RWPE2 (cell line): ENCODE measurements at regions not wholly inside any gene's neighbourhood (a gene's known extent, or its start where the extent isn't known, plus 50 kb on each side); places are given as distances from the start of the nearest gene placed in this dataset.
A peak's percentile ranks its signal among the peaks of the same experiment; 100 is the strongest.

Experiments
- ATAC-seq: fragments of 200-7000 bp; cut with Tn5 transposase; 3 replicates; pipeline ENCODE4 v1.9.1; 2021; ENCODE audit warnings: low read depth
- DNase-seq: peaks from one replicate; pipeline ENCODE4 v3.0.0-alpha.2; 2020; ENCODE audit warnings: low spot score
- H3K27ac ChIP-seq: fragments of 450-650 bp; 2 replicates; pipeline ENCODE4 v1.5.1; 2017; ENCODE audit warnings: mild to moderate bottlenecking; ENCODE audit not compliant: poor library complexity, severe bottlenecking
- H3K27me3 ChIP-seq: fragments of 250-450 bp; sonication (Bioruptor Pico); 2 replicates; pipeline ENCODE4 v1.5.1; 2021; ENCODE audit warnings: mild to moderate bottlenecking, moderate library complexity; ENCODE audit not compliant: insufficient read depth, poor library complexity, severe bottlenecking
- H3K36me3 ChIP-seq: fragments of 250-450 bp; sonication (Bioruptor Pico); 2 replicates; pipeline ENCODE4 v1.5.1; 2020; ENCODE audit warnings: low read depth, mild to moderate bottlenecking, moderate library complexity
- H3K4me1 ChIP-seq: fragments of 250-450 bp; sonication (Bioruptor Pico); 2 replicates; pipeline ENCODE4 v1.5.1; 2021; ENCODE audit warnings: mild to moderate bottlenecking, moderate library complexity; ENCODE audit not compliant: insufficient read depth, poor library complexity, severe bottlenecking
- H3K4me3 ChIP-seq: fragments of 250-450 bp; sonication (Bioruptor Pico); 2 replicates; pipeline ENCODE4 v1.5.1; 2021; ENCODE audit warnings: mild to moderate bottlenecking, moderate library complexity; ENCODE audit not compliant: severe bottlenecking
- H3K9me3 ChIP-seq: fragments of 250-450 bp; sonication (Bioruptor Pico); 2 replicates; pipeline ENCODE4 v1.5.1; 2021; ENCODE audit warnings: mild to moderate bottlenecking, moderate library complexity; ENCODE audit not compliant: severe bottlenecking
- TF ChIP-seq, protein P1 (sequence below): fragments of 450-650 bp; IDR thresholded peaks from one replicate; pipeline ENCODE4 v1.5.1; 2017; ENCODE audit warnings: mild to moderate bottlenecking, moderate library complexity; ENCODE audit not compliant: poor library complexity, severe bottlenecking

DNA sequence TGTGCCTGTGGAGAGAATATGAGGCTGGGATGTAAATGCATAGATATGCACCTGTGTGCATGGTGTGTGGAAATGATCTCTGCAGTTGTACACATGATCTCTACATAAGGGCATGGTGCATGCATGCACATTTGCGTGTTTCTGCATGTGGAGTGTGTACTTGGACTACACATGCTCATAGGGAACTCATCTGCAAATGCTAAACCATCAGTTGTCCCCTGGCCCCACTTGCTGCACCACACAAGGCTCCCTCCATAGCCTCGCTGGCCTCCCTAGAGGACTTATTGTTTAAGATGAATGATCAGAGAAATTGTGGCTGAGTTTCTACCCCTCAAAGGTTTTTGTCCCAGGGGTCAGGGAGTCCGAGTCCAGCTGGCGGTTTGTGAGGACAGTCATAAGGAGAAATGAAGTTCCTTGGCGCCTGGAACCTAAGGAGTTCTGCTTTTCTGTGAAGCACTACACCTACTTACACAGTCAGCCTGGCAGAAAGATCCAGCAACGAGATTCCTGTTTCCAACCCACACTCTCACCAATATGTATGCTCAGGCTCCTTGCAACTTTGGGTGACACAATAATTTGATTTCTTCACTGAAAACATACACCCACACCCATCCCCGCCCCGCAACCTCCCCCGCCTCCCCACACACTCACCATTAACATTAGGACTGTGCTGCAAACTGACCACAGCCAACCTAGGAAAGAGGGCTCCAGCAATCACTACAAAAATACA lies 79.9 kb upstream of the CPEB4 start:
- TF ChIP-seq, protein P1, sequence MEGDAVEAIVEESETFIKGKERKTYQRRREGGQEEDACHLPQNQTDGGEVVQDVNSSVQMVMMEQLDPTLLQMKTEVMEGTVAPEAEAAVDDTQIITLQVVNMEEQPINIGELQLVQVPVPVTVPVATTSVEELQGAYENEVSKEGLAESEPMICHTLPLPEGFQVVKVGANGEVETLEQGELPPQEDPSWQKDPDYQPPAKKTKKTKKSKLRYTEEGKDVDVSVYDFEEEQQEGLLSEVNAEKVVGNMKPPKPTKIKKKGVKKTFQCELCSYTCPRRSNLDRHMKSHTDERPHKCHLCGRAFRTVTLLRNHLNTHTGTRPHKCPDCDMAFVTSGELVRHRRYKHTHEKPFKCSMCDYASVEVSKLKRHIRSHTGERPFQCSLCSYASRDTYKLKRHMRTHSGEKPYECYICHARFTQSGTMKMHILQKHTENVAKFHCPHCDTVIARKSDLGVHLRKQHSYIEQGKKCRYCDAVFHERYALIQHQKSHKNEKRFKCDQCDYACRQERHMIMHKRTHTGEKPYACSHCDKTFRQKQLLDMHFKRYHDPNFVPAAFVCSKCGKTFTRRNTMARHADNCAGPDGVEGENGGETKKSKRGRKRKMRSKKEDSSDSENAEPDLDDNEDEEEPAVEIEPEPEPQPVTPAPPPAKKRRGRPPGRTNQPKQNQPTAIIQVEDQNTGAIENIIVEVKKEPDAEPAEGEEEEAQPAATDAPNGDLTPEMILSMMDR = no peak
- Histone ChIP-seq H3K4me1 (peaks cover under 1% of the 10 kb centered on the region), H3K36me3 (no peaks in the 10 kb centered on the region), H3K9me3 (no peaks in the 10 kb centered on the region), H3K27me3 (no peaks in the 10 kb centered on the region), H3K27ac (no peak overlapping the region), H3K4me3 (no peak overlapping the region)
- ATAC-seq = peak; percentile 42; the same call in 2 of the 3 replicates
- DNase-seq = no peak

DNA sequence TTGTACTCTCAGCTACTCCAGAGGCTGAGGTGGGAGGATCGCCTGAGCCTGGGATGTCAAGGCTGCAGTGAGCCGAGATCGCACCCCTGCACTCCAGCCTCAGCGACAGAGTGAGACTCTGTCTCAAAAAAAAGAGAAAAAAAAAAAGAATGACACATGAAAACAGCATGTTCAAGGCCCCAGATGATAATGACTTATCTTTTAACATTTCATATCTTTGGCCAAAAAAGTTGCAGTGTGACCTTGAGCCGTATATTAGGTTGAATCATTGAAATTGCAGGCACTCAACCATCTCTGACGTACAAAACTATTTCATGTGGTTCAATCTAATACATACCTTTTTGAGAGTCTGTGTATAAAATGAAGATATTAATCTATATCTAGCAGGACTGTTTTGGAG lies 79.1 kb upstream of the CPEB4 start:
- ATAC-seq (no peak), DNase-seq (no peak)
- Histone ChIP-seq H3K4me1 (no peaks in the 10 kb centered on the region), H3K36me3 (no peaks in the 10 kb centered on the region), H3K4me3 (no peak overlapping the region), H3K27me3 (no peaks in the 10 kb centered on the region), H3K9me3 (no peaks in the 10 kb centered on the region), H3K27ac (no peak overlapping the region)
- TF ChIP-seq, protein P1 = no peak

DNA sequence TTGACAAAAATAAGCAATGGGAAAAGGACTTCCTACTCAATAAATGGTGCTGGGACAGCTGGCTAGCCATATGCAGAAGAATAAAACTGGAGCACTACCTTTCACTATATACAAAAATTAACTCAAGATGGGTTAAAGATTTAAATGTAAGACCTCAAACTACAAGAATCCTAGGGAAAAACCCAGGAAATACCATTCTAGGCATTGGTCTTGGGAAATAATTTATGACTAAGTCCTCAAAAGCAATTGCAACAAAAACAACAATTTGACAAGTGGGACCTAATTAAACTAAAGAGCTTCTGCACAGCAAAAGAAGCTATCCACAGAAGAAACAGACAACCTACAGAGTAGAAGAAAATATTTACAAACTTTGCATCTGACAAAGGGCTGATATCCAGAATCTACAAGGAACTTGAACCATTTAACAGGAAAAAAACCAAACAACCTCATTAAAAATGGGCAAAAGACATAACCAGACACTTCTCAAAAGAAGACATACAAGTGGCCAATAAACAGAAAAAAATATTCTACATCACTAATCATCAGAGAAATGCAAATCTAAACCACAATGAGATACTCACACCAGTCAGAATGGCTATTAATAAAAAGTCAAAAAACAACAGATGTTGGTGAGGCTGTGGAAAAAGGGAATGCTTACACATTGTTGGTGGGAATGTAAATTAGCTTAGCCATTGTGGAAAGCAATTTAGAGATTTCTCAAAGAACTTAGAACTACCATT lies 75.2 kb upstream of the CPEB4 start:
- Histone ChIP-seq H3K36me3 (no peaks in the 10 kb centered on the region), H3K4me1 (peaks cover 4% of the 10 kb centered on the region), H3K27ac (no peak overlapping the region), H3K9me3 (no peaks in the 10 kb centered on the region), H3K4me3 (no peak overlapping the region), H3K27me3 (no peaks in the 10 kb centered on the region)
- TF ChIP-seq, protein P1 = no peak
- ATAC-seq (no peak), DNase-seq (no peak)

DNA sequence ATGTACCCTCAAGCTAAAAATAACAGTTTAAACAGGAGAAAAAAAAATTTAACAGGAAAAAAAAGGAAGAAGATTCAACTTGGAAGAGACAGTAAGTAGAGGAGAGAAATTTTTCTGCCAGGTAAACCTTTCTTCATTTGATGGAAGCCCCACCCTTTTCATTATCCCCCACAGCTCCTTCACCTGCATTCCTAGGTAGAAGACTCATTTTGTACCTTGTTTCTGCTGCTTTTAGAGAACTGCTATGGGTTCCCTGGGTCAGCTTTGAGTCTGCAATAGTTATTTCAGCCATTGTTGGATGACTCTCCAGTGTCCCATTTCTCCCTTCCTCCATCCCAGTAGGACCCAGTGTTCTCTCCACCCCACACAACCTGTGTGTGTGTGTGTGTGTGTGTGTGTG lies 74.1 kb upstream of the CPEB4 start:
- Histone ChIP-seq H3K27ac (no peak overlapping the region), H3K9me3 (no peaks in the 10 kb centered on the region), H3K36me3 (no peaks in the 10 kb centered on the region), H3K27me3 (no peaks in the 10 kb centered on the region), H3K4me1 (peaks cover 4% of the 10 kb centered on the region), H3K4me3 (no peak overlapping the region)
- no peak for DNase-seq
- TF ChIP-seq, protein P1 = no peak
- peak; percentile 67 for ATAC-seq

DNA sequence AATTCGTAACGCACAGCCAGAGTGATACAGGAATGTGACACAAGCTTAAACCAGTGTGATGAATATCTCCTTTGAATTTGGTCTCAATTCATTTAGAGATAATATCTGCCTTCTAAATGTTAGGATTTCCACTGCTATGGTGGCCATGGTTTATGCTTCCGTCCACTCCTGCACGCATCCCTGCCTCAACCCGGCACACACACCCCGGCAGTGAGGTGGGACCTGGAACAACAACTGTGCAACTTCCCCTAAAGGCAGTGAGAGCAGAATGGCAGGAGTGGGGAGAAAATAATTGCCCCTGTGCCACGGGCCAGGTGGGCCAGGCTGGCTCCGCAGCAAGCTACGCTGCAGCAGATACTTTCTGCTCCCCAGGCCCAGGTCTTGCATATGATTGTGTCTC lies 72.6 kb upstream of the CPEB4 start:
- DNase-seq = no peak
- no peak overlapping the region for H3K27ac ChIP-seq
- no peaks in the 10 kb centered on the region for H3K9me3 ChIP-seq
- H3K4me3 ChIP-seq = no peak overlapping the region
- TF ChIP-seq, protein P1 = no peak
- H3K27me3 ChIP-seq = no peaks in the 10 kb centered on the region
- H3K36me3 ChIP-seq = no peaks in the 10 kb centered on the region
- H3K4me1 ChIP-seq = peaks cover 4% of the 10 kb centered on the region
- no peak for ATAC-seq
